ENCODE measurements at regions not wholly inside any gene's neighbourhood (a gene's known extent, or its start where the extent isn't known, plus 50 kb on each side); places are given as distances from the start of the nearest gene placed in this dataset.

- DNase-seq (ENCODE audit: low spot score), result no peak
These were observed 376.5 kb downstream of the C12orf75 start for GRCh38 chr12:105706973-105707334.

GRCh38 chr12:105713606-105714305, 383.3 kb downstream of the C12orf75 start:
- no peak for DNase-seq (ENCODE audit: low spot score)

- no peak for DNase-seq (ENCODE audit: low spot score)
These were observed 386.1 kb downstream of the C12orf75 start for GRCh38 chr12:105716621-105717020.

GRCh38 chr12:105721051-105721825, 390.7 kb downstream of the C12orf75 start:
- peak; percentile 19 for DNase-seq (ENCODE audit: low spot score)

- DNase-seq (ENCODE audit: low spot score), result no peak
These were observed 391.4 kb downstream of the C12orf75 start for GRCh38 chr12:105721891-105722290.

- DNase-seq (ENCODE audit: low spot score), result no peak
These were observed 392.6 kb downstream of the C12orf75 start for GRCh38 chr12:105723066-105723465.

GRCh38 chr12:105723494-105723893, 393.0 kb downstream of the C12orf75 start:
- no peak for DNase-seq (ENCODE audit: low spot score)

- DNase-seq (ENCODE audit: low spot score), result no peak
These were observed 394.1 kb downstream of the C12orf75 start for GRCh38 chr12:105724641-105725040.

GRCh38 chr12:105725054-105725453, 394.6 kb downstream of the C12orf75 start:
- DNase-seq (ENCODE audit: low spot score), result peak; percentile 13

GRCh38 chr12:105729181-105729771, 398.8 kb downstream of the C12orf75 start:
- DNase-seq (ENCODE audit: low spot score), result no peak

- DNase-seq (ENCODE audit: low spot score), result no peak
These were observed 399.4 kb downstream of the C12orf75 start for GRCh38 chr12:105729926-105730325.

GRCh38 chr12:105733579-105733978, 403.1 kb downstream of the C12orf75 start:
- DNase-seq (ENCODE audit: low spot score), result no peak

- no peak for DNase-seq (ENCODE audit: low spot score)
These were observed 402.3 kb downstream of the NUAK1 start for GRCh38 chr12:105736498-105736897.

- DNase-seq (ENCODE audit: low spot score), result no peak
These were observed 400.7 kb downstream of the NUAK1 start for GRCh38 chr12:105738051-105738450.

- DNase-seq (ENCODE audit: low spot score), result no peak
These were observed 398.4 kb downstream of the NUAK1 start for GRCh38 chr12:105740369-105740768.

GRCh38 chr12:105740970-105741725, 397.6 kb downstream of the NUAK1 start:
- peak; percentile 55 for DNase-seq (ENCODE audit: low spot score)

- peak; percentile 71 for DNase-seq (ENCODE audit: low spot score)
These were observed 396.8 kb downstream of the NUAK1 start for GRCh38 chr12:105741786-105742566.

GRCh38 chr12:105742567-105742874, 396.2 kb downstream of the NUAK1 start:
- DNase-seq (ENCODE audit: low spot score), result no peak

- DNase-seq (ENCODE audit: low spot score), result no peak
These were observed 394.2 kb downstream of the NUAK1 start for GRCh38 chr12:105744371-105745058.

- DNase-seq (ENCODE audit: low spot score), result no peak
These were observed 392.9 kb downstream of the NUAK1 start for GRCh38 chr12:105745811-105746210.
